ENCODE measurements at regions not wholly inside any gene's neighbourhood (a gene's known extent, or its start where the extent isn't known, plus 50 kb on each side); places are given as distances from the start of the nearest gene placed in this dataset.
"Not testable (repeated sequence)": the region's sequence is repeated elsewhere in the genome, so short reads cannot be mapped to it uniquely, and the experiment has no call there.

- peaks cover 0 to 2% of the 10 kb centered on the region in 2 experiments for H3K4me1 ChIP-seq (ENCODE audit: control insufficient read depth in 1 of 2, insufficient read depth in 2 of 2, low read length in 2 of 2)
- no peak overlapping the region for H4K8ac ChIP-seq (ENCODE audit: low read depth, low read length)
- no peak overlapping the region for H2BK120ac ChIP-seq (ENCODE audit: insufficient read depth, low read length, poor library complexity)
- H3K79me2 ChIP-seq (ENCODE audit: control insufficient read depth, insufficient read depth, low read length, poor library complexity), result no peaks in the 10 kb centered on the region
- H3K4me2 ChIP-seq (ENCODE audit: low read length), result no peak overlapping the region
- DNase-seq, result no peak
- H3K27me3 ChIP-seq (ENCODE audit: insufficient read depth, low read length), result no peaks in the 10 kb centered on the region
- H2AFZ ChIP-seq (ENCODE audit: insufficient read depth, low read length, poor library complexity), result no peak overlapping the region
- H3K27ac ChIP-seq (ENCODE audit: low read depth, low read length), result no peak overlapping the region
- H2AK5ac ChIP-seq (ENCODE audit: low read length), result no peak overlapping the region
- no peak overlapping the region for H3K4ac ChIP-seq (ENCODE audit: low read depth, low read length)
- H3K4me3 ChIP-seq (ENCODE audit: low read depth, low read length), result no peak overlapping the region
- H3K9ac ChIP-seq (ENCODE audit: low read length), result no peak overlapping the region
- H2BK12ac ChIP-seq (ENCODE audit: low read length), result no peak overlapping the region
- no peak overlapping the region for H4K91ac ChIP-seq (ENCODE audit: low read depth, low read length)
- H4K12ac ChIP-seq (ENCODE audit: low read depth, low read length), result no peak overlapping the region
- no CpG with 5 or more reads among the region's 8 CpGs for WGBS (ENCODE audit: extremely low coverage, insufficient coverage, insufficient read length)
- no peak overlapping the region for H2BK5ac ChIP-seq (ENCODE audit: low read depth, low read length, poor library complexity)
- H3K18ac ChIP-seq (ENCODE audit: low read length), result no peak overlapping the region
- no peak overlapping the region for H3K23ac ChIP-seq (ENCODE audit: low read length)
- H3K14ac ChIP-seq (ENCODE audit: low read length), result no peak overlapping the region
- no peaks in the 10 kb centered on the region for H3K79me1 ChIP-seq (ENCODE audit: low read length)
- no peaks in the 10 kb centered on the region for H3K9me3 ChIP-seq (ENCODE audit: insufficient read depth, low read depth, low read length)
- no peaks in the 10 kb centered on the region for H3K36me3 ChIP-seq (ENCODE audit: control insufficient read depth in 1 of 2, insufficient read depth in 2 of 2, low read length in 2 of 2)
Observed at GRCh38 chr5:167937635-167937998, 353.8 kb upstream of the WWC1 start.

- Histone ChIP-seq H2BK120ac (ENCODE audit: insufficient read depth, low read length, poor library complexity) (no peak overlapping the region), H3K27ac (ENCODE audit: low read depth, low read length) (no peak overlapping the region), H3K9ac (ENCODE audit: low read length) (no peak overlapping the region), H4K8ac (ENCODE audit: low read depth, low read length) (no peak overlapping the region), H3K23ac (ENCODE audit: low read length) (no peak overlapping the region), H2AK5ac (ENCODE audit: low read length) (no peak overlapping the region), H3K36me3 (ENCODE audit: control insufficient read depth in 1 of 2, insufficient read depth in 2 of 2, low read length in 2 of 2) (no peaks in the 10 kb centered on the region), H3K18ac (ENCODE audit: low read length) (no peak overlapping the region), H2BK5ac (ENCODE audit: low read depth, low read length, poor library complexity) (no peak overlapping the region), H3K4me1 (ENCODE audit: control insufficient read depth in 1 of 2, insufficient read depth in 2 of 2, low read length in 2 of 2) (peaks cover 5 to 7% of the 10 kb centered on the region in 2 experiments), H2AFZ (ENCODE audit: insufficient read depth, low read length, poor library complexity) (no peak overlapping the region), H3K79me2 (ENCODE audit: control insufficient read depth, insufficient read depth, low read length, poor library complexity) (no peaks in the 10 kb centered on the region), H3K27me3 (ENCODE audit: insufficient read depth, low read length) (no peaks in the 10 kb centered on the region), H3K9me3 (ENCODE audit: insufficient read depth, low read depth, low read length) (no peaks in the 10 kb centered on the region), H3K4me3 (ENCODE audit: low read depth, low read length) (no peak overlapping the region), H3K4ac (ENCODE audit: low read depth, low read length) (no peak overlapping the region), H4K12ac (ENCODE audit: low read depth, low read length) (no peak overlapping the region), H3K4me2 (ENCODE audit: low read length) (no peak overlapping the region), H4K91ac (ENCODE audit: low read depth, low read length) (no peak overlapping the region), H2BK12ac (ENCODE audit: low read length) (no peak overlapping the region), H3K79me1 (ENCODE audit: low read length) (peaks cover 4% of the 10 kb centered on the region), H3K14ac (ENCODE audit: low read length) (no peak overlapping the region)
- DNase-seq, result no peak
- no CpG with 5 or more reads among the region's 6 CpGs for WGBS (ENCODE audit: extremely low coverage, insufficient coverage, insufficient read length)
Observed at GRCh38 chr5:167939686-167940085, 351.8 kb upstream of the WWC1 start.

GRCh38 chr5:167940911-167941310, 350.5 kb upstream of the WWC1 start:
- Histone ChIP-seq H4K91ac (ENCODE audit: low read depth, low read length) (no peak overlapping the region), H2BK120ac (ENCODE audit: insufficient read depth, low read length, poor library complexity) (no peak overlapping the region), H3K4me1 (ENCODE audit: control insufficient read depth in 1 of 2, insufficient read depth in 2 of 2, low read length in 2 of 2) (peaks cover 11% of the 10 kb centered on the region in 2 experiments), H3K4ac (ENCODE audit: low read depth, low read length) (no peak overlapping the region), H4K12ac (ENCODE audit: low read depth, low read length) (no peak overlapping the region), H3K4me2 (ENCODE audit: low read length) (no peak overlapping the region), H4K8ac (ENCODE audit: low read depth, low read length) (no peak overlapping the region), H3K9ac (ENCODE audit: low read length) (no peak overlapping the region), H2BK5ac (ENCODE audit: low read depth, low read length, poor library complexity) (no peak overlapping the region), H2AK5ac (ENCODE audit: low read length) (no peak overlapping the region), H3K27ac (ENCODE audit: low read depth, low read length) (no peak overlapping the region), H3K18ac (ENCODE audit: low read length) (no peak overlapping the region), H2BK12ac (ENCODE audit: low read length) (no peak overlapping the region), H3K36me3 (ENCODE audit: control insufficient read depth in 1 of 2, insufficient read depth in 2 of 2, low read length in 2 of 2) (no peaks in the 10 kb centered on the region), H3K9me3 (ENCODE audit: insufficient read depth, low read depth, low read length) (no peaks in the 10 kb centered on the region), H3K23ac (ENCODE audit: low read length) (no peak overlapping the region), H3K4me3 (ENCODE audit: low read depth, low read length) (no peak overlapping the region), H3K79me2 (ENCODE audit: control insufficient read depth, insufficient read depth, low read length, poor library complexity) (no peaks in the 10 kb centered on the region), H3K27me3 (ENCODE audit: insufficient read depth, low read length) (no peaks in the 10 kb centered on the region), H2AFZ (ENCODE audit: insufficient read depth, low read length, poor library complexity) (no peak overlapping the region), H3K14ac (ENCODE audit: low read length) (no peak overlapping the region), H3K79me1 (ENCODE audit: low read length) (peaks cover 12% of the 10 kb centered on the region)
- no CpG with 5 or more reads among the region's 3 CpGs for WGBS (ENCODE audit: extremely low coverage, insufficient coverage, insufficient read length)
- DNase-seq, result no peak

GRCh38 chr5:167941556-167941955, 349.9 kb upstream of the WWC1 start:
- H3K9ac ChIP-seq (ENCODE audit: low read length); H3K14ac ChIP-seq (ENCODE audit: low read length); H3K27me3 ChIP-seq (ENCODE audit: insufficient read depth, low read length); H3K23ac ChIP-seq (ENCODE audit: low read length); H4K8ac ChIP-seq (ENCODE audit: low read depth, low read length); H2BK5ac ChIP-seq (ENCODE audit: low read depth, low read length, poor library complexity); H2AFZ ChIP-seq (ENCODE audit: insufficient read depth, low read length, poor library complexity); DNase-seq; H2AK5ac ChIP-seq (ENCODE audit: low read length); H2BK120ac ChIP-seq (ENCODE audit: insufficient read depth, low read length, poor library complexity); H3K4me2 ChIP-seq (ENCODE audit: low read length); H4K91ac ChIP-seq (ENCODE audit: low read depth, low read length); H3K4ac ChIP-seq (ENCODE audit: low read depth, low read length); H2BK12ac ChIP-seq (ENCODE audit: low read length); H3K27ac ChIP-seq (ENCODE audit: low read depth, low read length); H3K79me2 ChIP-seq (ENCODE audit: control insufficient read depth, insufficient read depth, low read length, poor library complexity); H3K36me3 ChIP-seq (ENCODE audit: control insufficient read depth in 1 of 2, insufficient read depth in 2 of 2, low read length in 2 of 2); H3K9me3 ChIP-seq (ENCODE audit: insufficient read depth, low read depth, low read length); H3K18ac ChIP-seq (ENCODE audit: low read length); H3K4me3 ChIP-seq (ENCODE audit: low read depth, low read length); H4K12ac ChIP-seq (ENCODE audit: low read depth, low read length): not testable (repeated sequence)
- H3K79me1 ChIP-seq (ENCODE audit: low read length), result peaks cover 17% of the 10 kb centered on the region
- no CpG with 5 or more reads among the region's 2 CpGs for WGBS (ENCODE audit: extremely low coverage, insufficient coverage, insufficient read length)
- peaks cover 14 to 17% of the 10 kb centered on the region in 2 experiments for H3K4me1 ChIP-seq (ENCODE audit: control insufficient read depth in 1 of 2, insufficient read depth in 2 of 2, low read length in 2 of 2)

All from trophoblast cell (in vitro differentiated cells and primary cell).